ENCODE measurements at regions not wholly inside any gene's neighbourhood (a gene's known extent, or its start where the extent isn't known, plus 50 kb on each side); places are given as distances from the start of the nearest gene placed in this dataset.
A peak's percentile ranks its signal among the peaks of the same experiment; 100 is the strongest.

- no peak overlapping the region for H3K4ac ChIP-seq (ENCODE audit: low read depth, low read length)
- H4K8ac ChIP-seq (ENCODE audit: low read depth in 2 of 2, low read length in 2 of 2), result no peak overlapping the region
- no TSS peak for BruUV-seq (replicated peaks)
- H3K27me3 ChIP-seq (ENCODE audit: control insufficient read depth, insufficient read depth, low read length), result peaks cover 30% of the 10 kb centered on the region
- TF ChIP-seq SMC3 (IDR thresholded peaks at IDR 0.05; ENCODE audit: low read depth, low read length) (no peak), CTCF (conservative IDR thresholded peaks at IDR 0.05; ENCODE audit: low read depth, low read length) (no peak), POLR2A (IDR thresholded peaks at IDR 0.05; ENCODE audit: low read depth, low read length) (no peak)
- intact Hi-C loops (cut with micrococcal nuclease), result loop anchor here (10.0 kb wide), 1 partner anchor 501 kb away; no protein-coding TSS in a partner anchor
- no peak overlapping the region for H3K4me2 ChIP-seq (ENCODE audit: low read depth, low read length)
- H3K36me3 ChIP-seq (ENCODE audit: control insufficient read depth, insufficient read depth, low read length), result no peaks in the 10 kb centered on the region
- H3K18ac ChIP-seq (ENCODE audit: low read depth, low read length), result no peak overlapping the region
- WGBS, 2 experiments (ENCODE audit: extremely low coverage in 2 of 2, insufficient read length in 1 of 2), result 38% methylated on average over 1 of the region's 2 CpGs; no CpG with 5 or more reads in 1 of the 2 experiments
- H2AK5ac ChIP-seq (ENCODE audit: low read depth, low read length), result no peak overlapping the region
- H2BK20ac ChIP-seq (ENCODE audit: low read depth, low read length), result no peak overlapping the region
- H3K9ac ChIP-seq (ENCODE audit: low read depth, low read length), result no peak overlapping the region
- H3K9me3 ChIP-seq (ENCODE audit: control insufficient read depth, insufficient read depth, low read length), result no peaks in the 10 kb centered on the region
- H3K14ac ChIP-seq (replicated peaks; ENCODE audit: low read depth, low read length), result no peak overlapping the region
- no peak overlapping the region for H2BK5ac ChIP-seq (ENCODE audit: low read depth, low read length, poor library complexity, severe bottlenecking)
- no peak overlapping the region for H3K56ac ChIP-seq (ENCODE audit: extremely low read depth, insufficient read depth, low read length)
- no peak for DNase-seq
- no peak overlapping the region for H4K5ac ChIP-seq (ENCODE audit: low read depth, low read length)
- CTCF ChIA-PET, result no interaction called here
- H4K91ac ChIP-seq (ENCODE audit: insufficient read depth, low read depth, low read length), result no peak overlapping the region
- no peak for ATAC-seq (ENCODE audit: low read depth)
- no peak overlapping the region for H3K23ac ChIP-seq (ENCODE audit: low read depth, low read length)
- dilution Hi-C loops (cut with HindIII; ENCODE audit: low sequenced_read_pairs, unreplicated experiment), result no loop called here
- no peak overlapping the region for H3K4me3 ChIP-seq (ENCODE audit: insufficient read depth, low read depth, low read length)
- no peaks in the 10 kb centered on the region for H3K9me1 ChIP-seq (ENCODE audit: insufficient read depth, low read length)
- no peak overlapping the region for H2AK9ac ChIP-seq (replicated peaks; ENCODE audit: low read depth, low read length, poor library complexity)
- no peak overlapping the region for H2BK120ac ChIP-seq (ENCODE audit: low read depth, low read length)
- H4K20me1 ChIP-seq (ENCODE audit: insufficient read depth, low read length), result no peaks in the 10 kb centered on the region
- H3K79me1 ChIP-seq (ENCODE audit: low read depth in 1 of 2, low read length in 2 of 2), result no peaks in the 10 kb centered on the region
- H2BK15ac ChIP-seq (ENCODE audit: low read depth, low read length), result no peak overlapping the region
- no peak overlapping the region for H3K27ac ChIP-seq (ENCODE audit: insufficient read depth, low read length)
- H3K4me1 ChIP-seq (ENCODE audit: control insufficient read depth, insufficient read depth, low read length), result no peaks in the 10 kb centered on the region
- peak overlapping the region; percentile 23 for H2AFZ ChIP-seq (replicated peaks; ENCODE audit: low read length, poor library complexity)
- in situ Hi-C loops (cut with MboI; ENCODE audit: low sequenced_read_pairs), result no loop called here
- POLR2A ChIA-PET (ENCODE audit: unreplicated experiment), result no interaction called here
Measured at GRCh38 chr14:101153691-101154090, 250.2 kb upstream of the RTL1 start.
